Left renal cortex interstitium (tissue), 4 donors: ENCODE measurements at regions not wholly inside any gene's neighbourhood (a gene's known extent, or its start where the extent isn't known, plus 50 kb on each side); places are given as distances from the start of the nearest gene placed in this dataset.
"Not testable (repeated sequence)": the region's sequence is repeated elsewhere in the genome, so short reads cannot be mapped to it uniquely, and the experiment has no call there.

ENCODE experiments used
- DNase-seq, 4 donors: peaks; one replicate each; pipeline ENCODE4 v3.0.0-alpha.2; 2013; ENCODE audit warnings: low read depth in 4 of 4, low spot score in 2 of 4, missing footprints in 1 of 4

GRCh38 chr4:91837608-91838029, 466.1 kb upstream of the GRID2 start:
- DNase-seq = no peak

DNA sequence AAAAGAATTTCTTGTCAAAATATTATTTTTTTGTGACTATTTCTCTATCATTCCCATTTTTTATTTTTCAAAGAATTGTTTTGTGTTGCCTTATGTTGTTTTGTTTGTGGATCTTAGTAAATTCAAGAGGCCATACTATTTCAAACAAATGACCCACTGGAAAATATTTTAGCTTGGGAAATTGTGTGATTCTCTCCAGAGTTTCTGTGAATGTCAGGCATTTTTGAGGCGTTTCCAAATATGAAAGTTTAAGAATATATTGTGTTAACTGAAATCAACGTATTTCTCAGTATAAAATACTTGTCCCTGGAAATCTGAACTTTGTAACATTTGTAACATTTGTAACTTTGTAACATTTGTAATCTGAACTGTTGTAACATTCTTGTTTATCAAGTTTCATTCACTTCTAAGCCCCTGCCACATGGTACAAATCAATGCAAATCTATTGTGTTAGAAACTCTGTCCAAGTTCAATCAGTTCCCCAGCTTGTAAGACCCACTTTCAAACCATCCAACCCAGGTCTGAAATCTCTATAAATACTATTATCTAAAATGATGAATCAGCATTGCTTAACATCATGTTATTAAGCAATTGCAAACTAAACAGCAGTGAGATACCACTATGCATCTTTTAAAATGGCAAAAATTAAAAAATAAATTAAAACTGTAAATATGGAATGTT, 465.4 kb upstream of the GRID2 start:
- DNase-seq = no peak

GRCh38 chr4:91840359-91840758, 463.4 kb upstream of the GRID2 start:
- DNase-seq = no peak

DNA sequence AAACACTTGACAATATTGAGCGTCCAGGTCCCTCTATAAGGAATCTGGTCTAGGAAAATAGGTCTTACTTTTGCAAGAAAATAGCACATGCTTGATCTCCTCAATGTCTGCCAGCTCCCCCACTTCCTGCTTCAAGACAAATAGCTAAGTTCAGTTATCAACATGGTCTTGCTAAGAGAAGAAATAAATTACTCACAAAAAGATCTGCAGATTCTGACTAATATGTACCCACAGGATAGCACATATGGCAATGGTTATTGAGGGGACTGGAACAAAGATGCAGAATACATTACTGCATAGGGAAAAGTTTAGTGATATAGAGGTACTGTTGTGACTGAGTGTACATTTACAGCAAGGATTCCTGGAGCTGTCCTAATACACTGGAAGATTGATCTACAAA, 457.5 kb upstream of the GRID2 start:
- no peak for DNase-seq

GRCh38 chr4:91851456-91851855, 452.3 kb upstream of the GRID2 start:
- DNase-seq = no peak

DNA sequence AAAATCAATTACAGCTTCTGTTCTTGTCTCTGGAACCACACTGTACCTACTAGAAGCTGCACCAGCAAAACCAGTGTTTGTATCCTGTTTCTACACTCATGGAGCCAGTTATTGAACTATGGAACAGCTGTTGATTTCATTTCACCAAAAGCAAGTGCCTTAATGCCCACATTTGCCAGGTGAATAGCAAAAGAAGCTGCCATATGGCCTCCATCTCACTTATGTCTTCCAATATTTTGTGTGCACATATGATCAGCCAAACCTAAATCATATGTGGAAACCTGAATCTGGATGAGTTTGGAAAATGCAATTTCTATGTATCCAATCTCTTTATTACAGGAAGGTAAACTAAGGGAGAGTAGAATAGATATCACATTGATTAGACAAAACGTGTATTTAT, 415.8 kb upstream of the GRID2 start:
- DNase-seq = no peak

GRCh38 chr4:91891217-91891616, 412.5 kb upstream of the GRID2 start:
- not testable (repeated sequence) for DNase-seq

DNA sequence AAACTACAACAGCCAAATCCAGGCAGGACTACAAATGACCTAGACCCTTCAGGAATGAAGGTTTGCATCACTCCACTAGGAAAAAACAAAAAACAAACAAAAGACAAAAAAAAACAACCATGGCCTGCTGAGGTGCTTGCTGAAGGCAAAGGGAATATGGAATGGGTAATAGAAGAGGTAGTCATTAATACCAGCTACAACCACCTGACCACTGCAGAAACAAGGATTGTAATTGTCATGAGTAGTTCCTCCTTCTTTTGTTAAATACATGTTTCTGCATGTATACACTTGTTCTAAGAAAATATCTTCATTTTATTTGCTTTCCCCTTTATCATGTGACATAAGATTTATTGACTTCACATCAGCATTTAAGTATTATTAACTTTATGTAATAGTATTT, 409.8 kb upstream of the GRID2 start:
- no peak for DNase-seq

DNA sequence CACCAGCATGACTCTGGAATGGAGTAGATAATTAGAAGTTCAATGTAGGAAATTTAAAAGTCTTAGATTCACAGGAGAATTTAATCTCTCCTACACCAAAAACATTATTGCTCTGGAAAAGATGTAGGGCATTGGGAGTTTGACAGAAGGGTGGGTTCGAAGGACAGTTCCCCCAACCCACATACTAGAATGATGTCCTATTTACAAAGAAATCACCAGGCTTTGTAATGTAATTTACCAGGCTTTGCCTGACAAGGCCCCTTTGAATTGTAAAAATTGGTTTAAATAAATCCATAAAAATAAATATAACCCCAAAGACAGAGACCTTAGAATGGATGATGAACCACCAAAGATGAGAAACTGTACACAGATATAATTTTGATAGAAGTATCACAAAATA, 399.2 kb upstream of the GRID2 start:
- no peak for DNase-seq

- no peak for DNase-seq
These were observed 393.8 kb upstream of the GRID2 start for GRCh38 chr4:91909963-91910362.

- DNase-seq = no peak
These were observed 389.5 kb upstream of the GRID2 start for GRCh38 chr4:91914176-91914804.

- no peak for DNase-seq
These were observed 387.5 kb upstream of the GRID2 start for GRCh38 chr4:91916219-91916618.

DNA sequence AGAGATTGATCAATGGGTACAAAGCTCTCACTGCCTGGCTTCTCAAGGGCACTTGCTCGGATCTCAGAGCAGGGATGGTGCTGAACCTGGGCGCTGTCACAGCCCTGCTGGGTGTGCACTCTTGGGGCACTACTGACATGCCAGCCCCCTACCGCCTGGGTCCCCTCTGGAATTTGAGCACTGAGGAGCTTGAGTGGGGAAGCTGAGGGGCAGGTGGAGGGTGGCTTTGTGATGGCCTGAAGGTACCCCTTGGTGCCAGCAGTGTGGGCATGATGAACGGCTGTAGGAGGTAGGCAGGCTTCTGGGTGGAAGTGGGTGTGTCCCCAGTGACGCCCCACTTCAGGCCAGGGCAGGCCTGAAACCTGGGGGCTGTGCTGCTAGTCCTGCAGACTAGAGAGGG, 379.1 kb upstream of the GRID2 start:
- no peak for DNase-seq

- no peak for DNase-seq
These were observed 368.5 kb upstream of the GRID2 start for GRCh38 chr4:91935217-91935616.

GRCh38 chr4:91936311-91936710, 367.5 kb upstream of the GRID2 start:
- peak in 1 of 4 donors; percentile 4 for DNase-seq

- DNase-seq = no peak
These were observed 345.8 kb upstream of the GRID2 start for GRCh38 chr4:91957963-91958362.

DNA sequence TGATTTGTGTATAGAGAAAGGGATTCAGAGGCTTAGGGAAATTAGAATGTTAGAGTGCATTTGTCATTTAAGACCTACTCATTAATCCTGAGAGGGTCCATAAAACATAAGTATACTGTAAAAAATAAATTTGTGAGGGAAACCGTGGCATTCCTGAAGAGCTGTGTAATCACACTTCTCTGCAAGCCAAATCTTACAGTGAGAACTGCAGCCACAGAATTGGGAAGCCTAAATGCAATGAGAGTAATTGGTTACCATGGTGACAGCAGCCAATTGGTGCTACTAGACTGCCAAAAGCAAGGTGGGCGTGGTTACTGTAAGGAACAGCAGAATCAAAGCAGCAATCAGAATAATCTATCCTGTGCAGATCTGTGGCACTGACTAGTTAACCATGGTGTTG, 345.2 kb upstream of the GRID2 start:
- no peak for DNase-seq

GRCh38 chr4:91961504-91961903, 342.3 kb upstream of the GRID2 start:
- no peak for DNase-seq

DNA sequence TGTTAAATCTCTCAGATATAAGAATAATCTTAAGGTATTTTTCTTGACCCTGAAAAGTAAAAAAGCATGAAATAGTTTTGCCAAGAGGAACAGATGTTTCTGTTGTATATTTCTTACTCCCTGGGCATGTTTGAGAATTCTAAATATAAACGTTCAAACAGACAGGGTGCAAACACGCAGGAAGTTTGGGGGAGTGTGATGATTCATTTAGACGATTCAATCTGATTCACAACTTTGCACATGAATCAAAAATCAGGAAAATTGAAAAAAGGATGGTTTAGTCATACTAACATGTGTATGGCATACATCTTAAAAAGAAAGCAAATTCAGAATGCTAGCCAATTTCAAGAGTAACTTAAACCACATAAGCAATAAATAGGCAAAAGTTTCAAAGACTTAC, 340.3 kb upstream of the GRID2 start:
- no peak for DNase-seq

GRCh38 chr4:91965166-91965565, 338.6 kb upstream of the GRID2 start:
- DNase-seq = no peak

- DNase-seq = no peak
These were observed 330.1 kb upstream of the GRID2 start for GRCh38 chr4:91973479-91974153.

GRCh38 chr4:91984466-91984865, 319.3 kb upstream of the GRID2 start:
- no peak for DNase-seq
